ENCODE measurements at regions not wholly inside any gene's neighbourhood (a gene's known extent, or its start where the extent isn't known, plus 50 kb on each side); places are given as distances from the start of the nearest gene placed in this dataset.
"Not testable (repeated sequence)": the region's sequence is repeated elsewhere in the genome, so short reads cannot be mapped to it uniquely, and the experiment has no call there.

DNA sequence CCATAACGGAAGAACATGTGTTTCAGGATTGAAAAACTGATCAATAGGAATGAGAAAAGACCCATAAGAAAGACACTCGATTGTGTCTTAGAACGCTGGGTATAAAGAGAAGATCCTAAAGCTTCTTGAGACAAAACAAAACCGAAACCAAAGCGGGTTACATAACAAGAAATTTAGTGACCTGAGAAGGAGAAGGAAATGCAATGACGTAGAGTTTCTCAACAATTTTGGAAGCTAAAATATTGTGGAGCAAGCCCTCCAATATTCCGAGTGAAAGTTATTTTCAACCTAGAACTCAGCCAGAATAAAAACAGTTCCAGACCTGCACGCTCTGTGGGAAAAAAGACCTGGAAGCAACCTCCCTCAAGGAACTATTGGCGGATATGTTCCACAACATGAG, 81.9 kb upstream of the FREM1 start:
- ChIA-PET CTCF (no interaction called here), POLR2A (no interaction called here)
- no peaks in the 10 kb centered on the region for H3K36me3 ChIP-seq (ENCODE audit: control insufficient read depth in 2 of 2, insufficient read depth in 1 of 2, low read length in 2 of 2)
- no peaks in the 10 kb centered on the region for H3K4me1 ChIP-seq (ENCODE audit: control insufficient read depth, insufficient read depth, low read length)
- H3K9me3 ChIP-seq (ENCODE audit: control insufficient read depth, insufficient read depth, low read depth, low read length), result no peaks in the 10 kb centered on the region
- H3K4me3 ChIP-seq (ENCODE audit: low read depth, low read length), result no peak overlapping the region
- no peak overlapping the region for H3K27ac ChIP-seq (ENCODE audit: extremely low read depth, low read depth, low read length)
- no peak for TF ChIP-seq ZNF555 (tag by site-specific recombination; conservative IDR thresholded peaks at IDR 0.05)
- TF ChIP-seq ZBTB17 (tag by site-specific recombination; IDR thresholded peaks at IDR 0.05), result no peak
- no peak for TF ChIP-seq ZNF133 (tag by site-specific recombination; IDR thresholded peaks at IDR 0.05)
- no peak for TF ChIP-seq ZNF324 (tag by site-specific recombination; IDR thresholded peaks at IDR 0.05)

DNA sequence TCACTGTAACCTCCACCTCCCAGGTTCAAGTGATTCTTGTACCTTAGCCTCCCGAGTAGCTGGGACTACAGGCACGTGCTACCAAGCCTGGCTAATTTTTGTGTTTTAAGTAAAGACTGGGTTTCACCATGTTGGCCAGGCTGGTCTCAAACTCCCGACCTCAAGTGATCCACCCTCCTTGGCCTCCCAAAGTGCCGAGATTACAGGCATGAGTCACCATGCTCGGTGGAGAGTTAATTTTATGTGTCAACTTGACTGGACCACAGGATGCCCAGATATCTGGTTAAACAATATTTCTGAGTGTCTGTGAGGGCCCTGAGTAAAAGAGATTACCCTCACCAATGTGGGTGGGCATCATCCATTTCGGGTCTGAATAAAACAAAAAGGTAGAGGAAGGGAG, 80.4 kb upstream of the FREM1 start:
- H3K27ac ChIP-seq (ENCODE audit: extremely low read depth, low read depth, low read length); H3K4me3 ChIP-seq (ENCODE audit: low read depth, low read length); H3K36me3 ChIP-seq (ENCODE audit: control insufficient read depth in 2 of 2, insufficient read depth in 1 of 2, low read length in 2 of 2); H3K4me1 ChIP-seq (ENCODE audit: control insufficient read depth, insufficient read depth, low read length); POLR2A ChIA-PET; H3K9me3 ChIP-seq (ENCODE audit: control insufficient read depth, insufficient read depth, low read depth, low read length): not testable (repeated sequence)
- CTCF ChIA-PET, result interaction anchor here (0.6 kb wide), 1 partner anchor 10 kb away, joined by 4 read pairs; no protein-coding TSS in a partner anchor

DNA sequence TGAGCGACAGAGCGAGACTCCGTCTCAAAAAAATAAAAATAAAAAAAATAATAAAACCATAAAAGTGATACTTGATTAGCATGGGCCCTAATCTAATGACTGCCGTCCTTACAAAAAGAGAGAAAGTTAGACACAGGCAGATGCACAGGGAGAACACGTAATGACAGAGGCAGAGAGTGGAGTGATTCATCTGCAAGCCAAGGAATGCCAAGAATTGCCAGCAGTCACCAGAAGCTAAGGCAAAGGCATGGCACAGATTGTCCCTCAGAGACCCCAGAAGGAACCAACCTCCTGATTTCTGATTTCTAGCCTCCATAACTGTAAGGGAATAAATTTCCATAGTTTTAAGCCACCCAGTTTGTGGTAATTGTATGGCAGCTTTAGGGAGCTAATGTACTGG, 79.6 kb upstream of the FREM1 start:
- POLR2A ChIA-PET, result no interaction called here
- TF ChIP-seq ZFP69B (tag by site-specific recombination; IDR thresholded peaks at IDR 0.05), result no peak
- TF ChIP-seq ZBTB1 (tag by site-specific recombination; IDR thresholded peaks at IDR 0.05), result no peak
- no peak for TF ChIP-seq ZNF501 (tag by site-specific recombination; IDR thresholded peaks at IDR 0.05)
- no peak for TF ChIP-seq SALL2 (tag by site-specific recombination; IDR thresholded peaks at IDR 0.05; ENCODE audit: borderline replicate concordance)
- no peak for TF ChIP-seq ZNF785 (tag by site-specific recombination; IDR thresholded peaks at IDR 0.05)
- TF ChIP-seq ZNF391 (tag by site-specific recombination; IDR thresholded peaks at IDR 0.05; ENCODE audit: borderline replicate concordance, low read depth), result no peak
- TF ChIP-seq ZNF768 (tag by site-specific recombination; IDR thresholded peaks at IDR 0.05), result no peak
- TF ChIP-seq ZNF223 (tag by site-specific recombination; IDR thresholded peaks at IDR 0.05), result no peak
- TF ChIP-seq MZF1 (tag by site-specific recombination; IDR thresholded peaks at IDR 0.05; ENCODE audit: borderline replicate concordance), result no peak
- TF ChIP-seq ZNF670 (tag by site-specific recombination; IDR thresholded peaks at IDR 0.05; ENCODE audit: low read depth), result no peak
- CTCF ChIA-PET, result interaction anchor here (0.6 kb wide), 1 partner anchor 15 kb away, joined by 6 read pairs; no protein-coding TSS in a partner anchor

DNA sequence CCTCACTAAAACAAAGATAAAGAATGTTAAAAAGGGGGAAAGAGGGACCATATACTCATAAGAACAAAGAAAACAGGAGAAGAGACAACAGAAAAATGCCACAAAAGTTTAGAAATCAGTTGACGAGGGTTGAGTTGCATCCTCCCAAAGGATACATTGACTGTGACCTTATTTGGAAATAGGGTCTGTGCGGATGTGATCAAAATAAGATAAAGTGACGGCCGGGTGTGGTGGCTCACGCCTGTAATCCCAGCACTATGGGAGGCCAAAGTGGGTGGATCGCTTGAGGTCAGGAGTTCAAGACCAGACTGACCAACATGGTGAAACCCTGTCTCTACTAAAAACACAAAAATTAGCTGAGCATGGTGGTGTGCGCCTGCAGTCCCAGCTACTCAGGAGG, 79.1 kb upstream of the FREM1 start:
- POLR2A ChIA-PET; CTCF ChIA-PET; H3K27ac ChIP-seq (ENCODE audit: extremely low read depth, low read depth, low read length); H3K4me1 ChIP-seq (ENCODE audit: control insufficient read depth, insufficient read depth, low read length); H3K36me3 ChIP-seq (ENCODE audit: control insufficient read depth in 2 of 2, insufficient read depth in 1 of 2, low read length in 2 of 2); H3K4me3 ChIP-seq (ENCODE audit: low read depth, low read length); H3K9me3 ChIP-seq (ENCODE audit: control insufficient read depth, insufficient read depth, low read depth, low read length): not testable (repeated sequence)

More for the DNA sequence above, 79.6 kb upstream of the FREM1 start:
- H3K4me1 ChIP-seq (ENCODE audit: control insufficient read depth, insufficient read depth, low read length), result no peaks in the 10 kb centered on the region
- no peaks in the 10 kb centered on the region for H3K9me3 ChIP-seq (ENCODE audit: control insufficient read depth, insufficient read depth, low read depth, low read length)
- no peak overlapping the region for H3K27ac ChIP-seq (ENCODE audit: extremely low read depth, low read depth, low read length)
- no peaks in the 10 kb centered on the region for H3K36me3 ChIP-seq (ENCODE audit: control insufficient read depth in 2 of 2, insufficient read depth in 1 of 2, low read length in 2 of 2)
- no peak overlapping the region for H3K4me3 ChIP-seq (ENCODE audit: low read depth, low read length)

GRCh38 chr9:14987858-14988257, 77.6 kb upstream of the FREM1 start:
- POLR2A ChIA-PET, result no interaction called here
- TF ChIP-seq HIC1 (tag by site-specific recombination; IDR thresholded peaks at IDR 0.05) (no peak), OVOL3 (tag by site-specific recombination; IDR thresholded peaks at IDR 0.05) (no peak), ZNF626 (tag by site-specific recombination; IDR thresholded peaks at IDR 0.05) (no peak)
- no peak overlapping the region for H3K4me3 ChIP-seq (ENCODE audit: low read depth, low read length)
- CTCF ChIA-PET, result no interaction called here
- no peak overlapping the region for H3K27ac ChIP-seq (ENCODE audit: extremely low read depth, low read depth, low read length)
- H3K4me1 ChIP-seq (ENCODE audit: control insufficient read depth, insufficient read depth, low read length), result no peaks in the 10 kb centered on the region
- no peaks in the 10 kb centered on the region for H3K9me3 ChIP-seq (ENCODE audit: control insufficient read depth, insufficient read depth, low read depth, low read length)
- no peaks in the 10 kb centered on the region for H3K36me3 ChIP-seq (ENCODE audit: control insufficient read depth in 2 of 2, insufficient read depth in 1 of 2, low read length in 2 of 2)
